GM23338 (cell line): ENCODE measurements at regions not wholly inside any gene's neighbourhood (a gene's known extent, or its start where the extent isn't known, plus 50 kb on each side); places are given as distances from the start of the nearest gene placed in this dataset.

Source experiments
- ATAC-seq: fragments of 200-7000 bp; cut with Tn5 transposase; 3 replicates; pipeline ENCODE4 v1.9.1; 2020
- DNase-seq: peaks from one replicate; pipeline ENCODE4 v3.0.0-alpha.2; 2015; ENCODE audit warnings: low spot score
- H2AFZ ChIP-seq: fragments of 200-600 bp; sonication (generic); 2 replicates; pipeline ENCODE4 v1.8.0; 2016; ENCODE audit warnings: antibody characterized with exemption, mild to moderate bottlenecking, moderate library complexity
- H3F3A ChIP-seq: fragments of 200-600 bp; sonication (generic); replicated peaks from 2 replicates; pipeline ENCODE4 v1.8.0; 2017; ENCODE audit warnings: antibody characterized with exemption, mixed run types, low read depth
- H3K27ac ChIP-seq: fragments of 200-600 bp; sonication (generic); 2 replicates; pipeline ENCODE4 v1.6.1; 2016; ENCODE audit warnings: low read depth
- H3K27me3 ChIP-seq: fragments of 200-600 bp; sonication (generic); 2 replicates; pipeline ENCODE4 v1.8.0; 2016; ENCODE audit warnings: mild to moderate bottlenecking, mixed run types, moderate library complexity; ENCODE audit not compliant: insufficient read depth
- H3K36me3 ChIP-seq: fragments of 200-600 bp; sonication (generic); 2 replicates; pipeline ENCODE4 v1.8.0; 2016; ENCODE audit warnings: mild to moderate bottlenecking; ENCODE audit not compliant: insufficient read depth
- H3K4me1 ChIP-seq: fragments of 200-600 bp; sonication (generic); 2 replicates; pipeline ENCODE4 v1.8.0; 2016; ENCODE audit warnings: mild to moderate bottlenecking, moderate library complexity; ENCODE audit not compliant: insufficient read depth
- H3K4me2 ChIP-seq: fragments of 200-600 bp; sonication (generic); 2 replicates; pipeline ENCODE4 v1.7.1; 2017; ENCODE audit warnings: mixed run types
- H3K4me3 ChIP-seq: fragments of 200-600 bp; sonication (generic); 2 replicates; pipeline ENCODE4 v1.6.1; 2016; ENCODE audit warnings: mixed run types
- H3K79me2 ChIP-seq: fragments of 200-600 bp; sonication (generic); replicated peaks from 2 replicates; pipeline ENCODE4 v1.8.0; 2017; ENCODE audit warnings: mild to moderate bottlenecking; ENCODE audit not compliant: insufficient read depth
- H3K9me2 ChIP-seq: fragments of 200-600 bp; sonication (generic); 2 replicates; pipeline ENCODE4 v1.8.0; 2017; ENCODE audit not compliant: insufficient read depth
- H4K20me1 ChIP-seq: fragments of 200-600 bp; sonication (generic); replicated peaks from 2 replicates; pipeline ENCODE4 v1.8.0; 2017; ENCODE audit warnings: mild to moderate bottlenecking; ENCODE audit not compliant: insufficient read depth
- H3K27ac Mint-ChIP-seq: 2 replicates; pipeline ENCODE4 v1.8.0; 2020; ENCODE audit warnings: inconsistent platforms, mild to moderate bottlenecking, moderate library complexity, mixed read lengths
- H3K27me3 Mint-ChIP-seq: 3 replicates; pipeline ENCODE4 v1.8.0; 2022; ENCODE audit warnings: low read depth, mild to moderate bottlenecking, moderate library complexity, mixed read lengths, inconsistent platforms; ENCODE audit not compliant: insufficient read depth, poor library complexity
- H3K36me3 Mint-ChIP-seq: 3 replicates; pipeline ENCODE4 v1.8.0; 2021; ENCODE audit warnings: low read depth, mild to moderate bottlenecking, inconsistent platforms, moderate library complexity, mixed read lengths
- H3K4me1 Mint-ChIP-seq: 3 replicates; pipeline ENCODE4 v1.8.0; 2020; ENCODE audit warnings: mild to moderate bottlenecking, inconsistent platforms, mixed read lengths
- H3K4me3 Mint-ChIP-seq: 3 replicates; pipeline ENCODE4 v1.8.0; 2021; ENCODE audit warnings: moderate library complexity, mild to moderate bottlenecking, inconsistent platforms, mixed read lengths
- H3K9me3 Mint-ChIP-seq: 3 replicates; pipeline ENCODE4 v1.8.0; 2020; ENCODE audit warnings: moderate library complexity, mild to moderate bottlenecking, inconsistent platforms, mixed read lengths
- CREB1 ChIP-seq: fragments of 250-450 bp; sonication (Bioruptor Pico); IDR thresholded peaks from 2 replicates; pipeline ENCODE4 v1.5.0; 2020; ENCODE audit warnings: low read depth, mild to moderate bottlenecking, moderate library complexity
- ETS1 ChIP-seq: IDR thresholded peaks from 2 replicates; pipeline ENCODE4 v1.6.1; 2016; ENCODE audit warnings: antibody characterized with exemption
- JUNB ChIP-seq: IDR thresholded peaks from one replicate; pipeline ENCODE4 v1.6.1; 2016; ENCODE audit warnings: antibody characterized with exemption; ENCODE audit not compliant: unreplicated experiment
- NANOG ChIP-seq: IDR thresholded peaks from 2 replicates; pipeline ENCODE4 v1.6.1; 2016; ENCODE audit warnings: antibody characterized with exemption, borderline replicate concordance
- POLR2AphosphoS5 ChIP-seq: IDR thresholded peaks from 2 replicates; pipeline ENCODE4 v1.6.1; 2016; ENCODE audit warnings: antibody characterized with exemption, low read depth
- STAT1 ChIP-seq: IDR thresholded peaks from one replicate; pipeline ENCODE4 v1.6.1; 2016; ENCODE audit warnings: antibody characterized with exemption; ENCODE audit not compliant: unreplicated experiment
- TF ChIP-seq, protein P1 (sequence below): fragments of 250-450 bp; sonication (Bioruptor Pico); IDR thresholded peaks from 2 replicates; pipeline ENCODE4 v1.5.0; 2020; ENCODE audit warnings: mild to moderate bottlenecking, moderate library complexity

DNA sequence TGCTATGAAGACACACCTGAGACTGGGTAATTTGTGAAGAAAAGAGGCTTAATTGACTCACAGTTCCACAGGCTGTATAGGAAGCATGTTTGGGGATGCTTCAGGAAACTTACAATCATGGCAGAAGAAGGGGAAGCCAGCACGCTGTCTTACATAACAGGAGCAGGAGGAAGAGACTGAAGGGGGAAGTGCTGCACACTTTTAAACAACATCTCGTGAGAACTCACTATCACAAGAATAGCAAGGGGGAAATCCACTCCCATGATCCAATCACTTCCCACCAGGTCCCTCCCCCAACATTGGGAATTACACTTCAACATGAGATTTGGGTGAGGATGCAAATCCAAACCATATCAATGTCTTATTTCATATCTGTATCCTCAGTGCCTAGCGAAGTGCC lies 307.2 kb downstream of the ATP23 start (continued):
- TF ChIP-seq, protein P1, sequence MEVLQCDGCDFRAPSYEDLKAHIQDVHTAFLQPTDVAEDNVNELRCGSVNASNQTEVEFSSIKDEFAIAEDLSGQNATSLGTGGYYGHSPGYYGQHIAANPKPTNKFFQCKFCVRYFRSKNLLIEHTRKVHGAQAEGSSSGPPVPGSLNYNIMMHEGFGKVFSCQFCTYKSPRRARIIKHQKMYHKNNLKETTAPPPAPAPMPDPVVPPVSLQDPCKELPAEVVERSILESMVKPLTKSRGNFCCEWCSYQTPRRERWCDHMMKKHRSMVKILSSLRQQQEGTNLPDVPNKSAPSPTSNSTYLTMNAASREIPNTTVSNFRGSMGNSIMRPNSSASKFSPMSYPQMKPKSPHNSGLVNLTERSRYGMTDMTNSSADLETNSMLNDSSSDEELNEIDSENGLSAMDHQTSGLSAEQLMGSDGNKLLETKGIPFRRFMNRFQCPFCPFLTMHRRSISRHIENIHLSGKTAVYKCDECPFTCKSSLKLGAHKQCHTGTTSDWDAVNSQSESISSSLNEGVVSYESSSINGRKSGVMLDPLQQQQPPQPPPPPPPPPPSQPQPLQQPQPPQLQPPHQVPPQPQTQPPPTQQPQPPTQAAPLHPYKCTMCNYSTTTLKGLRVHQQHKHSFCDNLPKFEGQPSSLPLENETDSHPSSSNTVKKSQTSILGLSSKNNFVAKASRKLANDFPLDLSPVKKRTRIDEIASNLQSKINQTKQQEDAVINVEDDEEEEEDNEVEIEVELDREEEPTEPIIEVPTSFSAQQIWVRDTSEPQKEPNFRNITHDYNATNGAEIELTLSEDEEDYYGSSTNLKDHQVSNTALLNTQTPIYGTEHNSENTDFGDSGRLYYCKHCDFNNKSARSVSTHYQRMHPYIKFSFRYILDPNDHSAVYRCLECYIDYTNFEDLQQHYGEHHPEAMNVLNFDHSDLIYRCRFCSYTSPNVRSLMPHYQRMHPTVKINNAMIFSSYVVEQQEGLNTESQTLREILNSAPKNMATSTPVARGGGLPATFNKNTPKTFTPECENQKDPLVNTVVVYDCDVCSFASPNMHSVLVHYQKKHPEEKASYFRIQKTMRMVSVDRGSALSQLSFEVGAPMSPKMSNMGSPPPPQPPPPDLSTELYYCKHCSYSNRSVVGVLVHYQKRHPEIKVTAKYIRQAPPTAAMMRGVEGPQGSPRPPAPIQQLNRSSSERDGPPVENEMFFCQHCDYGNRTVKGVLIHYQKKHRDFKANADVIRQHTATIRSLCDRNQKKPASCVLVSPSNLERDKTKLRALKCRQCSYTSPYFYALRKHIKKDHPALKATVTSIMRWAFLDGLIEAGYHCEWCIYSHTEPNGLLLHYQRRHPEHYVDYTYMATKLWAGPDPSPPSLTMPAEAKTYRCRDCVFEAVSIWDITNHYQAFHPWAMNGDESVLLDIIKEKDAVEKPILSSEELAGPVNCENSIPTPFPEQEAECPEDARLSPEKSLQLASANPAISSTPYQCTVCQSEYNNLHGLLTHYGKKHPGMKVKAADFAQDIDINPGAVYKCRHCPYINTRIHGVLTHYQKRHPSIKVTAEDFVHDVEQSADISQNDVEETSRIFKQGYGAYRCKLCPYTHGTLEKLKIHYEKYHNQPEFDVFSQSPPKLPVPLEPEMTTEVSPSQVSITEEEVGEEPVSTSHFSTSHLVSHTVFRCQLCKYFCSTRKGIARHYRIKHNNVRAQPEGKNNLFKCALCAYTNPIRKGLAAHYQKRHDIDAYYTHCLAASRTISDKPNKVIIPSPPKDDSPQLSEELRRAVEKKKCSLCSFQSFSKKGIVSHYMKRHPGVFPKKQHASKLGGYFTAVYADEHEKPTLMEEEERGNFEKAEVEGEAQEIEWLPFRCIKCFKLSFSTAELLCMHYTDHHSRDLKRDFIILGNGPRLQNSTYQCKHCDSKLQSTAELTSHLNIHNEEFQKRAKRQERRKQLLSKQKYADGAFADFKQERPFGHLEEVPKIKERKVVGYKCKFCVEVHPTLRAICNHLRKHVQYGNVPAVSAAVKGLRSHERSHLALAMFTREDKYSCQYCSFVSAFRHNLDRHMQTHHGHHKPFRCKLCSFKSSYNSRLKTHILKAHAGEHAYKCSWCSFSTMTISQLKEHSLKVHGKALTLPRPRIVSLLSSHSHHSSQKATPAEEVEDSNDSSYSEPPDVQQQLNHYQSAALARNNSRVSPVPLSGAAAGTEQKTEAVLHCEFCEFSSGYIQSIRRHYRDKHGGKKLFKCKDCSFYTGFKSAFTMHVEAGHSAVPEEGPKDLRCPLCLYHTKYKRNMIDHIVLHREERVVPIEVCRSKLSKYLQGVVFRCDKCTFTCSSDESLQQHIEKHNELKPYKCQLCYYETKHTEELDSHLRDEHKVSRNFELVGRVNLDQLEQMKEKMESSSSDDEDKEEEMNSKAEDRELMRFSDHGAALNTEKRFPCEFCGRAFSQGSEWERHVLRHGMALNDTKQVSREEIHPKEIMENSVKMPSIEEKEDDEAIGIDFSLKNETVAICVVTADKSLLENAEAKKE (CRISPR knock-in tag) = no peak
- no peak for TF ChIP-seq ETS1
- TF ChIP-seq CREB1 (CRISPR knock-in tag) = no peak
- TF ChIP-seq POLR2AphosphoS5 = no peak

DNA sequence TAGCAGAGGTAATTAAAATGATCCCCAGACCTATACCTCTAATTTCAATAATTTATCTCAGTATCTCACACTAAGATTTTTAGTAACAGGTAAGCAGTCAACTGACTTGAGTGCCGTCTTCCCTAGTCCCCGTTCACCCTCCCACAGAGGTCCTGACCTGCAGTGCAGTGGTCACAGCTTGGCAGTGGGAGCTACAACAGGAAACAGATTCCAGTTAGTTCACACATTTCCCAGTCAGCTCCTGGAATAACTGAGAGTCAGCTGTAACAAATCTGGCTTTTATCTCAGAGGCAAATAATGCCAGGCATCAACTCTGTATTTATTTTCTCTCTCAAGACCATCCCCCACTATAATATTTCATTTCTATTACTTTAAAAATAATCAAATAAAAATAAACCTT lies 308.2 kb downstream of the ATP23 start:
- TF ChIP-seq JUNB (no peak), NANOG (no peak), STAT1 (no peak)
- TF ChIP-seq, protein P1 (CRISPR knock-in tag) = no peak
- Histone ChIP-seq H3K27me3 (no peaks in the 10 kb centered on the region), H3K9me2 (no peaks in the 10 kb centered on the region), H3K4me2 (no peak overlapping the region), H2AFZ (no peak overlapping the region), H4K20me1 (no peaks in the 10 kb centered on the region), H3K4me3 (no peak overlapping the region), H3K27ac (no peak overlapping the region), H3K36me3 (no peaks in the 10 kb centered on the region), H3K4me1 (no peaks in the 10 kb centered on the region), H3F3A (no peaks in the 10 kb centered on the region), H3K79me2 (no peaks in the 10 kb centered on the region)
- H3K4me1 Mint-ChIP-seq = no peaks in the 10 kb centered on the region
- H3K9me3 Mint-ChIP-seq = no peaks in the 10 kb centered on the region
- DNase-seq (no peak), ATAC-seq (no peak)
- no peaks in the 10 kb centered on the region for H3K36me3 Mint-ChIP-seq
- H3K4me3 Mint-ChIP-seq = no peak overlapping the region
- no peaks in the 10 kb centered on the region for H3K27me3 Mint-ChIP-seq
- H3K27ac Mint-ChIP-seq = no peak overlapping the region
